B cell (primary cell): ENCODE measurements at regions not wholly inside any gene's neighbourhood (a gene's known extent, or its start where the extent isn't known, plus 50 kb on each side); places are given as distances from the start of the nearest gene placed in this dataset.

ENCODE experiments used
- EZH2 ChIP-seq: IDR thresholded peaks from 2 replicates; pipeline ENCODE4 v1.6.1; 2012; ENCODE audit warnings: borderline replicate concordance, low read depth, mild to moderate bottlenecking, moderate library complexity, low read length; ENCODE audit not compliant: insufficient read depth, poor library complexity, severe bottlenecking
- TF ChIP-seq, protein P1 (sequence below): fragments of 200-600 bp; IDR thresholded peaks from one replicate; pipeline ENCODE4 v1.8.0; 2022; ENCODE audit warnings: antibody characterized with exemption, mild to moderate bottlenecking

GRCh38 chr4:162909952-162910351 lies 256.7 kb downstream of the NAF1 start:
- TF ChIP-seq, protein P1, sequence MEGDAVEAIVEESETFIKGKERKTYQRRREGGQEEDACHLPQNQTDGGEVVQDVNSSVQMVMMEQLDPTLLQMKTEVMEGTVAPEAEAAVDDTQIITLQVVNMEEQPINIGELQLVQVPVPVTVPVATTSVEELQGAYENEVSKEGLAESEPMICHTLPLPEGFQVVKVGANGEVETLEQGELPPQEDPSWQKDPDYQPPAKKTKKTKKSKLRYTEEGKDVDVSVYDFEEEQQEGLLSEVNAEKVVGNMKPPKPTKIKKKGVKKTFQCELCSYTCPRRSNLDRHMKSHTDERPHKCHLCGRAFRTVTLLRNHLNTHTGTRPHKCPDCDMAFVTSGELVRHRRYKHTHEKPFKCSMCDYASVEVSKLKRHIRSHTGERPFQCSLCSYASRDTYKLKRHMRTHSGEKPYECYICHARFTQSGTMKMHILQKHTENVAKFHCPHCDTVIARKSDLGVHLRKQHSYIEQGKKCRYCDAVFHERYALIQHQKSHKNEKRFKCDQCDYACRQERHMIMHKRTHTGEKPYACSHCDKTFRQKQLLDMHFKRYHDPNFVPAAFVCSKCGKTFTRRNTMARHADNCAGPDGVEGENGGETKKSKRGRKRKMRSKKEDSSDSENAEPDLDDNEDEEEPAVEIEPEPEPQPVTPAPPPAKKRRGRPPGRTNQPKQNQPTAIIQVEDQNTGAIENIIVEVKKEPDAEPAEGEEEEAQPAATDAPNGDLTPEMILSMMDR: no peak
- TF ChIP-seq EZH2: no peak
